ENCODE measurements at regions not wholly inside any gene's neighbourhood (a gene's known extent, or its start where the extent isn't known, plus 50 kb on each side); places are given as distances from the start of the nearest gene placed in this dataset.

DNA sequence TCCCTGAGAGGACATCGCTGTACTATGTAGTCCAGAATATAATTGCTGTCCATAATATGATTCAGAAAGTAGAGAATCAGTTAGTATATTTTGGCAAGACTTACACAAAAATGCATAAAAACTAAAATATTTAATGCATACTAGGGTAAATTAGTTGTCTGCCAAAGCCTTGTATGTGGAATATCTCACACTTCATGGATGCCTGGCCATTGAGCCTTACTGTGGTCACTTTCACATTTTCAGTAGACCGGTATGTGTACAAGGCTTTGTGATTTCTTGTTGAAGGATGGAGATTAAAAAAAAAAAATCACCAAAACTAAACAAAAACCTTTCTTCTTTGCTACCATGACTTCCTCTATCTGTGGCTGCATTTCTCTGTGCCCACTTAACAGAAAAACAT, 197.3 kb upstream of the DDHD1 start:
- TF ChIP-seq CTCF (IDR thresholded peaks at IDR 0.05; ENCODE audit: borderline replicate concordance, extremely low read depth, low read length, poor library complexity, severe bottlenecking): no peak
- TF ChIP-seq EZH2 (IDR thresholded peaks at IDR 0.05; ENCODE audit: borderline replicate concordance, low read depth, low read length, severe bottlenecking): no peak

Measured in DND-41 (cell line).